CD14-positive monocyte (primary cell): ENCODE measurements at regions not wholly inside any gene's neighbourhood (a gene's known extent, or its start where the extent isn't known, plus 50 kb on each side); places are given as distances from the start of the nearest gene placed in this dataset.
"Not testable (repeated sequence)": the region's sequence is repeated elsewhere in the genome, so short reads cannot be mapped to it uniquely, and the experiment has no call there.

Source experiments
- DNase-seq, 3 donors: peaks; one replicate each; pipeline ENCODE4 v3.0.0-alpha.2; 2011 to 2022
- H2AFZ ChIP-seq: 2 replicates; pipeline ENCODE4 v1.6.0; 2012; ENCODE audit warnings: mild to moderate bottlenecking, low read depth, low read length, inconsistent platforms; ENCODE audit not compliant: insufficient read depth, poor library complexity, severe bottlenecking
- H3K27ac ChIP-seq, 2 donors: 1 replicate in 1 of 2; 2 replicates in 1 of 2; pipeline ENCODE4 v1.5.1; 2012 to 2013; ENCODE audit warnings: low read length in 2 of 2, control low read depth in 1 of 2, inconsistent platforms in 1 of 2, low read depth in 1 of 2, mild to moderate bottlenecking in 1 of 2
- H3K27me3 ChIP-seq, 2 donors: one replicate each; pipeline versions ENCODE4 v1.6.0 to v1.6.1; 2011 to 2013; ENCODE audit warnings: low read length in 2 of 2; ENCODE audit not compliant: control insufficient read depth in 2 of 2, insufficient read depth in 2 of 2
- H3K36me3 ChIP-seq, 2 donors: replicated peaks in 1 of 2; 1 replicate in 1 of 2; 2 replicates in 1 of 2; pipeline versions ENCODE4 v1.5.1 to v1.6.1; 2012 to 2013; ENCODE audit warnings: low read length in 2 of 2, control low read depth in 1 of 2, inconsistent platforms in 1 of 2, mild to moderate bottlenecking in 1 of 2; ENCODE audit not compliant: insufficient read depth in 2 of 2, control insufficient read depth in 1 of 2
- H3K4me1 ChIP-seq, 2 donors: 1 replicate in 1 of 2; 2 replicates in 1 of 2; pipeline versions ENCODE4 v1.5.1 to v1.6.1; 2012 to 2013; ENCODE audit warnings: low read length in 2 of 2, control low read depth in 1 of 2, inconsistent platforms in 1 of 2, mild to moderate bottlenecking in 1 of 2, moderate library complexity in 1 of 2; ENCODE audit not compliant: insufficient read depth in 2 of 2, control insufficient read depth in 1 of 2
- H3K4me2 ChIP-seq: replicated peaks from 2 replicates; pipeline ENCODE3; 2012; ENCODE audit warnings: low read length, moderate library complexity, mild to moderate bottlenecking; ENCODE audit not compliant: poor library complexity, severe bottlenecking; ENCODE audit errors: extremely low read depth
- H3K4me3 ChIP-seq, 3 experiments: fragments of 200-600 bp in 1 of 3; sonication (generic) in 1 of 3; replicated peaks in 1 of 3; 1 replicate in 2 of 3; 2 replicates in 1 of 3; pipeline ENCODE4 v1.5.1; 2011 to 2013; ENCODE audit warnings: low read length in 3 of 3, mild to moderate bottlenecking in 3 of 3, control low read depth in 2 of 3, low read depth in 2 of 3, inconsistent platforms in 1 of 3, moderate library complexity in 1 of 3
- H3K79me2 ChIP-seq: 2 replicates; pipeline ENCODE4 v1.6.0; 2012; ENCODE audit warnings: mild to moderate bottlenecking, control low read depth, inconsistent platforms, low read length, moderate library complexity; ENCODE audit not compliant: insufficient read depth
- H3K9ac ChIP-seq: 2 replicates; pipeline ENCODE4 v1.6.0; 2017; ENCODE audit warnings: low read length, mild to moderate bottlenecking; ENCODE audit not compliant: insufficient read depth, poor library complexity, severe bottlenecking
- H3K9me3 ChIP-seq, 2 donors: replicated peaks in 1 of 2; 1 replicate in 1 of 2; 2 replicates in 1 of 2; pipeline versions ENCODE4 v1.5.1 to v1.6.1; 2012 to 2013; ENCODE audit warnings: low read length in 2 of 2, control low read depth in 1 of 2; ENCODE audit not compliant: control insufficient read depth in 1 of 2, insufficient read depth in 1 of 2
- H4K20me1 ChIP-seq: 2 replicates; pipeline ENCODE4 v1.6.0; 2012; ENCODE audit warnings: mild to moderate bottlenecking, low read length, control low read depth, moderate library complexity; ENCODE audit not compliant: insufficient read depth
- H3K27ac Mint-ChIP-seq, 7 donors: one replicate each; pipeline ENCODE4 v1.8.0; 2020; ENCODE audit warnings: mild to moderate bottlenecking in 7 of 7, mixed read lengths in 7 of 7, moderate library complexity in 6 of 7, inconsistent platforms in 2 of 7
- H3K27me3 Mint-ChIP-seq, 3 donors: one replicate each; pipeline ENCODE4 v1.8.0; 2021 to 2022; ENCODE audit warnings: low read depth in 3 of 3, mild to moderate bottlenecking in 3 of 3, mixed read lengths in 3 of 3, moderate library complexity in 3 of 3, inconsistent platforms in 1 of 3
- H3K36me3 Mint-ChIP-seq, 2 donors: one replicate each; pipeline ENCODE4 v1.8.0; 2020; ENCODE audit warnings: mixed read lengths in 2 of 2, inconsistent platforms in 1 of 2, mild to moderate bottlenecking in 1 of 2
- H3K4me1 Mint-ChIP-seq: one replicate; pipeline ENCODE4 v1.8.0; 2020; ENCODE audit warnings: mild to moderate bottlenecking, mixed read lengths
- H3K4me3 Mint-ChIP-seq, 2 donors: one replicate each; pipeline ENCODE4 v1.8.0; 2020; ENCODE audit warnings: mild to moderate bottlenecking in 2 of 2, mixed read lengths in 2 of 2, moderate library complexity in 1 of 2
- H3K9me3 Mint-ChIP-seq, 7 donors: one replicate each; pipeline ENCODE4 v1.8.0; 2020 to 2022; ENCODE audit warnings: mixed read lengths in 7 of 7, mild to moderate bottlenecking in 6 of 7, moderate library complexity in 6 of 7, inconsistent platforms in 2 of 7
- WGBS: methylation state at CpG from one replicate; pipeline ENCODE4 v1.1.5; 2013; ENCODE audit warnings: missing lambda C conversion rate; ENCODE audit not compliant: insufficient coverage; 5-methylcytosine and 5-hydroxymethylcytosine counted together
- intact Hi-C, 2 donors: fragments of 100-400 bp; cut with micrococcal nuclease; formaldehyde crosslinking; loops; one replicate each; pipeline versions ENCODE4 v1.15.0 to v1.15.1; 2023

GRCh38 chr20:30660982-30661381, 596.5 kb upstream of the DEFB115 start:
- H3K4me2 ChIP-seq, H3K36me3 Mint-ChIP-seq, H3K36me3 ChIP-seq, H3K27ac Mint-ChIP-seq, H2AFZ ChIP-seq, H3K9me3 ChIP-seq, H4K20me1 ChIP-seq, DNase-seq, H3K4me3 ChIP-seq, H3K9me3 Mint-ChIP-seq, H3K79me2 ChIP-seq, H3K4me3 Mint-ChIP-seq, H3K4me1 Mint-ChIP-seq, intact Hi-C loops, H3K27me3 ChIP-seq, H3K27me3 Mint-ChIP-seq, H3K27ac ChIP-seq, H3K9ac ChIP-seq, H3K4me1 ChIP-seq: not testable (repeated sequence)
- WGBS: no CpG with 5 or more reads among the region's 4 CpGs

GRCh38 chr20:30668418-30668817, 589.0 kb upstream of the DEFB115 start:
- H3K9ac ChIP-seq, H3K36me3 Mint-ChIP-seq, H3K4me2 ChIP-seq, H3K79me2 ChIP-seq, H3K4me1 Mint-ChIP-seq, H3K4me3 ChIP-seq, H4K20me1 ChIP-seq, H3K27ac Mint-ChIP-seq, H3K27ac ChIP-seq, intact Hi-C loops, H3K9me3 Mint-ChIP-seq, H3K27me3 ChIP-seq, DNase-seq, H3K36me3 ChIP-seq, H3K9me3 ChIP-seq, H3K27me3 Mint-ChIP-seq, H2AFZ ChIP-seq, H3K4me1 ChIP-seq, H3K4me3 Mint-ChIP-seq: not testable (repeated sequence)
- no CpG with 5 or more reads among the region's 2 CpGs for WGBS

- H2AFZ ChIP-seq, H3K27ac ChIP-seq, DNase-seq, H3K9me3 ChIP-seq, H3K4me3 Mint-ChIP-seq, H3K36me3 Mint-ChIP-seq, H3K9me3 Mint-ChIP-seq, intact Hi-C loops, H3K4me2 ChIP-seq, H3K27ac Mint-ChIP-seq, H3K9ac ChIP-seq, H3K4me1 Mint-ChIP-seq, H3K4me3 ChIP-seq, H3K27me3 ChIP-seq, H3K79me2 ChIP-seq, H4K20me1 ChIP-seq, H3K4me1 ChIP-seq, H3K27me3 Mint-ChIP-seq, H3K36me3 ChIP-seq: not testable (repeated sequence)
Measured at GRCh38 chr20:30669330-30670029, 588.0 kb upstream of the DEFB115 start.

DNA sequence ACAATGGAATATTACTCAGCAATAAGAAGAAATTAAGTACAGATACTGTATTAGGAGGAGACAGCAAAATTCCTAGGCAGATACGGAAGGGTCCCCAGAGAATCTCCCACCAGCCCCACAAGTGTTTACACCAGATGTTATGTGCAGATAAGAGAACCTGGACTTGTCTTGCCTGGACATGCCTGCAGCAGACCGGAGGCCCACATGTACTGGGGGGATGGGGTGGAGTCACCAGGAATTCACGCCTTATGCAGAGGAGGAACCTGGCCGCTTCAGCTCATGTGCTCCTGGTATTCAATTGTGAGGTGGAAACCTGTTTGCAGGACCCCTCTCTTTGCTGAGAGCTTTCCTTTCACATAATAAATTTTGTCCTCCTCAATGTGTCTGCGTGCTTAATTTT, 586.3 kb upstream of the DEFB115 start:
- H3K4me2 ChIP-seq, H3K9me3 Mint-ChIP-seq, H3K36me3 Mint-ChIP-seq, intact Hi-C loops, H4K20me1 ChIP-seq, H3K36me3 ChIP-seq, H3K27me3 ChIP-seq, H3K4me3 Mint-ChIP-seq, H3K27me3 Mint-ChIP-seq, H2AFZ ChIP-seq, H3K9me3 ChIP-seq, H3K27ac Mint-ChIP-seq, H3K4me1 Mint-ChIP-seq, DNase-seq, H3K4me3 ChIP-seq, H3K27ac ChIP-seq, H3K4me1 ChIP-seq, H3K9ac ChIP-seq, H3K79me2 ChIP-seq: not testable (repeated sequence)
- WGBS: no CpG with 5 or more reads among the region's 5 CpGs
